DOHH2 (cell line): ENCODE measurements at regions not wholly inside any gene's neighbourhood (a gene's known extent, or its start where the extent isn't known, plus 50 kb on each side); places are given as distances from the start of the nearest gene placed in this dataset.

Experiments used
- CTCF ChIP-seq: fragments of 200-600 bp; sonication (generic); IDR thresholded peaks from one replicate; pipeline ENCODE4 v1.5.1; 2014; ENCODE audit warnings: antibody characterized with exemption, mild to moderate bottlenecking, low read depth, low read length; ENCODE audit not compliant: poor library complexity, severe bottlenecking
- EZH2phosphoT487 ChIP-seq: fragments of 200-600 bp; sonication (generic); IDR thresholded peaks from 2 replicates; pipeline ENCODE4 v1.6.1; 2017; ENCODE audit warnings: borderline replicate concordance, mild to moderate bottlenecking, antibody characterized with exemption, low read length, moderate library complexity, mixed read lengths

- TF ChIP-seq CTCF = no peak
- TF ChIP-seq EZH2phosphoT487 = no peak
Measured at GRCh38 chr18:24773101-24773500, 312.7 kb downstream of the HRH4 start.
